H1 (cell line): ENCODE measurements at regions not wholly inside any gene's neighbourhood (a gene's known extent, or its start where the extent isn't known, plus 50 kb on each side); places are given as distances from the start of the nearest gene placed in this dataset.

Experiments used
- CTCF ChIA-PET: fragments of 300-600 bp; sonication (Branson Sonifier 250); formaldehyde crosslinking; loops from one replicate; lab custom pipeline; 2021; ENCODE audit not compliant: partially characterized antibody; lab: Charles Lee
- POLR2A ChIA-PET: fragments of 300-600 bp; sonication (Branson Sonifier 250); formaldehyde crosslinking; loops from one replicate; lab custom pipeline; 2021; ENCODE audit warnings: inconsistent platforms; ENCODE audit not compliant: partially characterized antibody; lab: Charles Lee
- DNase-seq, 2 experiments: peaks; one replicate each; pipeline versions ENCODE4 v3.0.0 to v3.0.0-alpha.2; 2010 to 2022; ENCODE audit warnings: low spot score in 2 of 2, low read depth in 1 of 2, mixed read lengths in 1 of 2
- FAIRE-seq: peaks from 2 replicates; lab custom pipeline; 2011; peaks lifted over from hg19 to GRCh38; lab: Jason Lieb, UNC
- H2AFZ ChIP-seq: 2 replicates; pipeline ENCODE4 v1.8.1; 2012; ENCODE audit warnings: low read length, inconsistent platforms
- H2AK5ac ChIP-seq: 2 replicates; pipeline ENCODE4 v1.6.1; 2013; ENCODE audit warnings: low read depth, low read length
- H2BK120ac ChIP-seq: replicated peaks from 2 replicates; pipeline ENCODE3; 2013; ENCODE audit warnings: low read depth, low read length, inconsistent platforms
- H2BK12ac ChIP-seq: 2 replicates; pipeline ENCODE4 v1.6.1; 2013; ENCODE audit warnings: low read depth, low read length
- H2BK15ac ChIP-seq: 2 replicates; pipeline ENCODE4 v1.6.1; 2013; ENCODE audit warnings: low read length
- H2BK20ac ChIP-seq: 2 replicates; pipeline ENCODE4 v1.6.1; 2013; ENCODE audit warnings: low read length
- H2BK5ac ChIP-seq: 2 replicates; pipeline ENCODE4 v1.6.1; 2013; ENCODE audit warnings: low read depth, low read length
- H3K14ac ChIP-seq: 2 replicates; pipeline ENCODE4 v1.6.1; 2013; ENCODE audit warnings: inconsistent platforms; ENCODE audit not compliant: insufficient read length
- H3K18ac ChIP-seq: 2 replicates; pipeline ENCODE4 v1.6.1; 2013; ENCODE audit warnings: low read length; ENCODE audit errors: extremely low read depth
- H3K23ac ChIP-seq: 2 replicates; pipeline ENCODE4 v1.6.1; 2013; ENCODE audit warnings: inconsistent platforms; ENCODE audit not compliant: insufficient read length
- H3K23me2 ChIP-seq: 2 replicates; pipeline ENCODE4 v1.6.1; 2013; ENCODE audit warnings: low read depth, low read length
- H3K27ac ChIP-seq: 2 replicates; pipeline ENCODE4 v1.6.1; 2011; ENCODE audit warnings: low read depth, low read length, inconsistent platforms
- H3K27me3 ChIP-seq, 4 experiments: replicated peaks in 1 of 4; 1 replicate in 1 of 4; 2 replicates in 3 of 4; pipeline versions ENCODE4 v1.6.1 to v1.8.1; 2011 to 2013; ENCODE audit warnings: low read length in 3 of 4, mild to moderate bottlenecking in 3 of 4, inconsistent platforms in 2 of 4, mixed read lengths in 2 of 4, moderate library complexity in 1 of 4; ENCODE audit not compliant: control insufficient read depth in 3 of 4, insufficient read depth in 3 of 4; ENCODE audit errors: extremely low read depth in 1 of 4
- H3K36me3 ChIP-seq, 4 experiments: 2 replicates each; pipeline versions ENCODE4 v1.6.1 to v1.8.1; 2011 to 2013; ENCODE audit warnings: mild to moderate bottlenecking in 4 of 4, low read length in 3 of 4, moderate library complexity in 2 of 4, control low read depth in 1 of 4, inconsistent platforms in 1 of 4; ENCODE audit not compliant: insufficient read depth in 4 of 4, control insufficient read depth in 2 of 4
- H3K4ac ChIP-seq: replicated peaks from 2 replicates; pipeline ENCODE3; 2013; ENCODE audit warnings: low read length, low read depth, mixed read lengths, inconsistent platforms; ENCODE audit not compliant: insufficient read length
- H3K4me1 ChIP-seq, 4 experiments: replicated peaks in 1 of 4; 1 replicate in 1 of 4; 2 replicates in 3 of 4; pipeline versions ENCODE4 v1.6.1 to v1.8.1; 2011 to 2013; ENCODE audit warnings: low read length in 3 of 4, inconsistent platforms in 2 of 4, mixed read lengths in 1 of 4; ENCODE audit not compliant: insufficient read depth in 4 of 4, control insufficient read depth in 3 of 4
- H3K4me2 ChIP-seq, 2 experiments: 2 replicates each; pipeline versions ENCODE4 v1.6.1 to v1.8.1; 2011 to 2013; ENCODE audit warnings: low read depth in 2 of 2, low read length in 2 of 2, control low read depth in 1 of 2, inconsistent platforms in 1 of 2, mild to moderate bottlenecking in 1 of 2; ENCODE audit not compliant: insufficient read depth in 1 of 2
- H3K4me3 ChIP-seq, 4 experiments: fragments of 200-600, 300-600 bp in 1 of 4; sonication (generic), shearing (Covaris generic), sonication (Bioruptor Twin) in 1 of 4; 2 replicates each; pipeline versions ENCODE4 v1.5.1 to v1.8.1; 2011 to 2016; ENCODE audit warnings: low read length in 4 of 4, low read depth in 3 of 4, control low read depth in 2 of 4, inconsistent platforms in 2 of 4, mild to moderate bottlenecking in 2 of 4, mixed read lengths in 1 of 4, moderate library complexity in 1 of 4; ENCODE audit not compliant: insufficient read depth in 2 of 4; ENCODE audit errors: extremely low read depth in 1 of 4
- H3K56ac ChIP-seq: replicated peaks from 2 replicates; pipeline ENCODE3; 2013; ENCODE audit warnings: low read depth, mild to moderate bottlenecking, mixed read lengths, low read length, inconsistent platforms; ENCODE audit not compliant: insufficient read length
- H3K79me1 ChIP-seq: 2 replicates; pipeline ENCODE4 v1.6.1; 2013; ENCODE audit warnings: low read depth, low read length, control low read depth
- H3K79me2 ChIP-seq, 2 experiments: 2 replicates each; pipeline versions ENCODE4 v1.6.1 to v1.8.1; 2012 to 2013; ENCODE audit warnings: low read length in 2 of 2, mild to moderate bottlenecking in 2 of 2, inconsistent platforms in 1 of 2; ENCODE audit not compliant: insufficient read depth in 2 of 2, control insufficient read depth in 1 of 2
- H3K9ac ChIP-seq, 4 experiments: replicated peaks in 1 of 4; 1 replicate in 1 of 4; 2 replicates in 3 of 4; pipeline versions ENCODE4 v1.6.1 to v1.8.1; 2011 to 2013; ENCODE audit warnings: low read depth in 3 of 4, low read length in 3 of 4, control low read depth in 2 of 4, mild to moderate bottlenecking in 2 of 4, moderate library complexity in 2 of 4, inconsistent platforms in 1 of 4; ENCODE audit errors: extremely low read depth in 1 of 4
- H3K9me3 ChIP-seq, 2 experiments: 2 replicates each; pipeline versions ENCODE4 v1.6.1 to v1.8.1; 2012 to 2013; ENCODE audit warnings: mild to moderate bottlenecking in 2 of 2, moderate library complexity in 2 of 2, control low read depth in 1 of 2, inconsistent platforms in 1 of 2, low read depth in 1 of 2, low read length in 1 of 2, mixed read lengths in 1 of 2; ENCODE audit not compliant: insufficient read depth in 2 of 2
- H4K20me1 ChIP-seq, 2 experiments: replicated peaks in 1 of 2; 2 replicates each; pipeline versions ENCODE3 to v1.8.1; 2011 to 2013; ENCODE audit warnings: inconsistent platforms in 2 of 2, low read length in 2 of 2, mild to moderate bottlenecking in 1 of 2; ENCODE audit not compliant: insufficient read depth in 2 of 2, control insufficient read depth in 1 of 2
- H4K5ac ChIP-seq: 2 replicates; pipeline ENCODE4 v1.6.1; 2013; ENCODE audit warnings: low read length, low read depth, mixed read lengths, inconsistent platforms; ENCODE audit not compliant: insufficient read length
- H4K8ac ChIP-seq: 2 replicates; pipeline ENCODE4 v1.8.0; 2013; ENCODE audit warnings: mild to moderate bottlenecking, moderate library complexity, low read length, inconsistent platforms; ENCODE audit not compliant: insufficient read depth; ENCODE audit errors: extremely low read depth
- H4K91ac ChIP-seq: replicated peaks from 2 replicates; pipeline ENCODE3; 2013; ENCODE audit warnings: low read length, mixed read lengths, inconsistent platforms; ENCODE audit not compliant: insufficient read length
- BCL11A ChIP-seq, 2 experiments: IDR thresholded peaks; one replicate each; pipeline ENCODE4 v1.6.1; 2011; ENCODE audit warnings: low read depth in 2 of 2, low read length in 2 of 2, mild to moderate bottlenecking in 2 of 2
- CHD2 ChIP-seq: IDR thresholded peaks from 2 replicates; pipeline ENCODE4 v1.6.1; 2012; ENCODE audit warnings: low read length, improper control_type of control experiment
- CTBP2 ChIP-seq: IDR thresholded peaks from 2 replicates; pipeline ENCODE4 v1.7.0; 2011; ENCODE audit warnings: borderline replicate concordance, mild to moderate bottlenecking, moderate library complexity, mixed read lengths, low read length; ENCODE audit not compliant: insufficient read depth, insufficient read length
- CTCF ChIP-seq, 3 experiments: IDR thresholded peaks; 1 replicate in 2 of 3; 2 replicates in 1 of 3; pipeline versions ENCODE4 v1.5.1 to v1.6.1; 2011; ENCODE audit warnings: low read length in 3 of 3, mild to moderate bottlenecking in 3 of 3, inconsistent platforms in 2 of 3, low read depth in 1 of 3, moderate library complexity in 1 of 3; ENCODE audit not compliant: insufficient read depth in 1 of 3; ENCODE audit errors: control extremely low read depth in 1 of 3
- JUN ChIP-seq: IDR thresholded peaks from 2 replicates; pipeline ENCODE4 v1.6.1; 2011; ENCODE audit warnings: low read depth, mild to moderate bottlenecking, improper control_type of control experiment, low read length
- JUND ChIP-seq: IDR thresholded peaks from 2 replicates; pipeline ENCODE4 v1.6.1; 2011; ENCODE audit warnings: mild to moderate bottlenecking, improper control_type of control experiment, low read length
- MAX ChIP-seq: IDR thresholded peaks from 2 replicates; pipeline ENCODE4 v1.6.1; 2012; ENCODE audit warnings: inconsistent platforms
- SAP30 ChIP-seq: fragments of 300-600 bp; sonication (generic); IDR thresholded peaks from 2 replicates; pipeline ENCODE4 v1.7.1; 2012; ENCODE audit warnings: low read length, moderate library complexity, mild to moderate bottlenecking, inconsistent platforms; ENCODE audit not compliant: insufficient read depth, insufficient replicate concordance
- SP4 ChIP-seq: IDR thresholded peaks from 2 replicates; pipeline ENCODE4 v1.6.1; 2012; ENCODE audit warnings: low read length, inconsistent platforms
- WGBS, 2 experiments: shearing (Covaris generic) in 1 of 2; methylation state at CpG; one replicate each; pipeline versions ENCODE4 v1.1.6 to v1.1.7; 2013 to 2015; ENCODE audit warnings: low lambda C conversion rate in 2 of 2, mixed read lengths in 2 of 2, inconsistent platforms in 1 of 2, low coverage in 1 of 2, missing lambda C conversion rate in 1 of 2; ENCODE audit not compliant: insufficient replicate concordance in 2 of 2, insufficient coverage in 1 of 2, insufficient read length in 1 of 2; ENCODE audit errors: extremely low coverage in 1 of 2, missing lambda C conversion rate in 1 of 2; 5-methylcytosine and 5-hydroxymethylcytosine counted together

GRCh38 chr4:115596265-115597001, 483.0 kb upstream of the NDST4 start:
- no peak overlapping the region for H3K4ac ChIP-seq
- no peak overlapping the region for H2AFZ ChIP-seq
- no peaks in the 10 kb centered on the region for H3K23me2 ChIP-seq
- H2BK15ac ChIP-seq: no peak overlapping the region
- peak overlapping the region; percentile 91; the same call in 1 of the 2 replicates for H2BK5ac ChIP-seq
- no peaks in the 10 kb centered on the region for H4K20me1 ChIP-seq
- H4K8ac ChIP-seq: no peak overlapping the region
- H4K5ac ChIP-seq: peak overlapping the region; percentile 44
- no peak overlapping the region for H3K14ac ChIP-seq
- no peaks in the 10 kb centered on the region for H3K27me3 ChIP-seq
- H3K27ac ChIP-seq: peak overlapping the region; percentile 10; the same call in 1 of the 2 replicates
- H2BK120ac ChIP-seq: peak overlapping the region; percentile 99
- DNase-seq (peak in 1 of 2 experiments; percentile 15), FAIRE-seq (no peak)
- ChIA-PET POLR2A (no interaction called here), CTCF (interaction anchor here (0.6 kb wide), 1 partner anchor 8 kb away, joined by 3 read pairs; no protein-coding TSS in a partner anchor)
- no peak overlapping the region for H2AK5ac ChIP-seq
- H3K9me3 ChIP-seq: peaks cover 3 to 4% of the 10 kb centered on the region in 2 experiments
- H3K18ac ChIP-seq: peak overlapping the region; percentile 33
- peak overlapping the region; percentile 98; the same call in 1 of the 2 replicates for H2BK20ac ChIP-seq
- H3K56ac ChIP-seq: no peak overlapping the region
- H3K79me2 ChIP-seq: no peaks in the 10 kb centered on the region
- H3K9ac ChIP-seq: no peak overlapping the region
- H2BK12ac ChIP-seq: peak overlapping the region; percentile 40; the same call in 1 of the 2 replicates
- H4K91ac ChIP-seq: no peak overlapping the region
- H3K36me3 ChIP-seq: no peaks in the 10 kb centered on the region; a peak in 1 of 8 replicates
- H3K4me1 ChIP-seq: peaks cover 3 to 6% (median 4%) of the 10 kb centered on the region in 4 experiments; a peak in 4 of 7 replicates
- H3K79me1 ChIP-seq: no peaks in the 10 kb centered on the region
- WGBS, 2 experiments: 84% methylated on average over 3 of the region's 3 CpGs; no CpG with 5 or more reads in 1 of the 2 experiments
- H3K4me2 ChIP-seq: peak overlapping the region; percentile 18 to 27; a peak in 2 of 4 replicates
- no peak overlapping the region for H3K23ac ChIP-seq
- H3K4me3 ChIP-seq: peak overlapping the region in 1 of 4 experiments; percentile 28; a peak in 1 of 8 replicates
- TF ChIP-seq CTBP2: no peak
- TF ChIP-seq JUN: no peak
- TF ChIP-seq SP4: no peak
- TF ChIP-seq MAX: no peak
- TF ChIP-seq CHD2: no peak
- TF ChIP-seq SAP30: no peak
- no peak for TF ChIP-seq BCL11A (IDR thresholded peaks at IDR 0.05; ENCODE audit: low read depth in 2 of 2, low read length in 2 of 2)
- no peak for TF ChIP-seq JUND
- TF ChIP-seq CTCF (IDR thresholded peaks at IDR 0.05; ENCODE audit: control extremely low read depth in 1 of 3, insufficient read depth in 1 of 3, low read depth in 1 of 3, low read length in 3 of 3): no peak
